HepG2 (cell line): ENCODE measurements at regions not wholly inside any gene's neighbourhood (a gene's known extent, or its start where the extent isn't known, plus 50 kb on each side); places are given as distances from the start of the nearest gene placed in this dataset.

Experiments
- ATAC-seq: fragments of 200-7000 bp; cut with Tn5 transposase; 3 replicates; pipeline ENCODE4 v1.9.1; 2020; ENCODE audit warnings: mild to moderate bottlenecking, moderate library complexity
- BruUV-seq: library from RNA; stranded (reverse); fragments of 400-500 nt; replicated peaks from 2 replicates; lab custom pipeline; 2021; lab: Mats Ljungman, UMichigan
- CTCF ChIA-PET: fragments of 300-600 bp; formaldehyde crosslinking; extraction: SDS; loops from one replicate; lab custom pipeline; 2021; ENCODE audit warnings: low total read pairs, inconsistent platforms, low intra/inter-chr PET ratio; lab: Yijun Ruan, JAX
- POLR2A ChIA-PET: fragments of 350-600 bp; sonication (Branson Sonifier 250); formaldehyde crosslinking; loops from one replicate; lab custom pipeline; 2020; ENCODE audit warnings: antibody characterized with exemption, inconsistent platforms; lab: Yijun Ruan, JAX
- DNase-seq: peaks from one replicate; pipeline ENCODE4 v3.0.0-alpha.2; 2015; ENCODE audit warnings: low spot score
- FAIRE-seq: peaks from 3 replicates; lab custom pipeline; 2011; peaks lifted over from hg19 to GRCh38; lab: Jason Lieb, UNC
- H2AFZ ChIP-seq: one replicate; pipeline ENCODE4 v1.6.1; 2011; ENCODE audit warnings: low read length, inconsistent platforms
- H3K27ac ChIP-seq: fragments of 300-600 bp; 3 replicates; pipeline ENCODE4 v1.8.0; 2011; ENCODE audit warnings: mixed run types, mild to moderate bottlenecking, mixed read lengths, low read length, inconsistent platforms; ENCODE audit not compliant: insufficient read depth; ENCODE audit errors: extremely low read length
- H3K27me3 ChIP-seq, 2 experiments: fragments of 200-600 bp in 1 of 2; 2 replicates in 1 of 2; 3 replicates in 1 of 2; pipeline versions ENCODE4 v1.6.0 to v1.8.0; 2011; ENCODE audit warnings: low read length in 2 of 2, mild to moderate bottlenecking in 2 of 2, moderate library complexity in 2 of 2, inconsistent platforms in 1 of 2; ENCODE audit not compliant: insufficient read depth in 2 of 2, control insufficient read depth in 1 of 2
- H3K36me3 ChIP-seq, 2 experiments: fragments of 200-600 bp in 1 of 2; replicated peaks in 1 of 2; 2 replicates in 1 of 2; 3 replicates in 1 of 2; pipeline versions ENCODE4 v1.5.1 to v1.8.0; 2011; ENCODE audit warnings: low read length in 2 of 2, inconsistent platforms in 1 of 2; ENCODE audit not compliant: insufficient read depth in 2 of 2, control insufficient read depth in 1 of 2
- H3K4me1 ChIP-seq: 2 replicates; pipeline ENCODE4 v1.5.1; 2012; ENCODE audit warnings: low read length, inconsistent platforms; ENCODE audit not compliant: insufficient read depth
- H3K4me2 ChIP-seq: 2 replicates; pipeline ENCODE4 v1.6.0; 2011; ENCODE audit warnings: low read depth, low read length, inconsistent platforms
- H3K4me3 ChIP-seq, 3 experiments: fragments of 200-600 bp in 1 of 3; sonication (generic), shearing (Covaris generic) in 1 of 3; replicated peaks in 1 of 3; 2 replicates each; pipeline ENCODE4 v1.5.1; 2011 to 2016; ENCODE audit warnings: low read length in 3 of 3, inconsistent platforms in 2 of 3, low read depth in 2 of 3, mild to moderate bottlenecking in 2 of 3, control low read depth in 1 of 3, mixed read lengths in 1 of 3; ENCODE audit not compliant: insufficient read depth in 1 of 3
- H3K79me2 ChIP-seq: one replicate; pipeline ENCODE4 v1.6.1; 2011; ENCODE audit warnings: low read length, inconsistent platforms; ENCODE audit not compliant: insufficient read depth
- H3K9ac ChIP-seq: 2 replicates; pipeline ENCODE4 v1.6.0; 2011; ENCODE audit warnings: mild to moderate bottlenecking, low read depth, low read length, inconsistent platforms; ENCODE audit not compliant: insufficient read depth
- H3K9me3 ChIP-seq: 2 replicates; pipeline ENCODE4 v1.5.1; 2012; ENCODE audit warnings: mild to moderate bottlenecking, low read length
- H4K20me1 ChIP-seq: 2 replicates; pipeline ENCODE4 v1.6.0; 2011; ENCODE audit warnings: inconsistent platforms, mild to moderate bottlenecking, low read length, moderate library complexity; ENCODE audit not compliant: insufficient read depth
- AHR ChIP-seq: IDR thresholded peaks from 2 replicates; pipeline ENCODE4 v1.6.1; 2018; ENCODE audit warnings: missing genetic modification reagents, missing compliant biosample characterization
- CC2D1A ChIP-seq: sonication (generic); formaldehyde crosslinking; IDR thresholded peaks from 2 replicates; pipeline ENCODE4 v1.8.1; 2023; ENCODE audit warnings: mild to moderate bottlenecking, missing genetic modification reagents
- DMAP1 ChIP-seq: IDR thresholded peaks from 2 replicates; pipeline ENCODE4 v1.6.1; 2016
- HDAC6 ChIP-seq: fragments of 200-600 bp; sonication (generic); IDR thresholded peaks from 2 replicates; pipeline ENCODE4 v1.7.0; 2017; ENCODE audit warnings: mild to moderate bottlenecking, antibody characterized with exemption, low read length, low read depth
- IKZF4 ChIP-seq: sonication (generic); formaldehyde crosslinking; IDR thresholded peaks from 2 replicates; pipeline ENCODE4 v1.5.1; 2020; ENCODE audit warnings: borderline replicate concordance, mild to moderate bottlenecking, low read depth, missing genetic modification reagents; ENCODE audit errors: not compliant biosample characterization
- KDM6A ChIP-seq: IDR thresholded peaks from 2 replicates; pipeline ENCODE4 v1.6.1; 2016; ENCODE audit warnings: low read depth
- PHB2 ChIP-seq: fragments of 450-650 bp; IDR thresholded peaks from 2 replicates; pipeline ENCODE4 v1.6.1; 2018; ENCODE audit not compliant: partially characterized antibody
- ZFY ChIP-seq: sonication (generic); formaldehyde crosslinking; IDR thresholded peaks from 2 replicates; pipeline ENCODE4 v1.4.0; 2020; ENCODE audit warnings: missing genetic modification reagents
- ZNF264 ChIP-seq: sonication (generic); formaldehyde crosslinking; IDR thresholded peaks from 2 replicates; pipeline ENCODE4 v1.4.0; 2020; ENCODE audit warnings: missing genetic modification reagents
- ZNF337 ChIP-seq: sonication (generic); formaldehyde crosslinking; IDR thresholded peaks from 2 replicates; pipeline ENCODE4 v1.5.1; 2020; ENCODE audit warnings: missing genetic modification reagents, low read depth, mild to moderate bottlenecking, borderline replicate concordance
- ZNF543 ChIP-seq: sonication (generic); formaldehyde crosslinking; IDR thresholded peaks from 2 replicates; pipeline ENCODE4 v1.4.0; 2020; ENCODE audit warnings: mild to moderate bottlenecking, missing genetic modification reagents
- ZNF850 ChIP-seq: sonication (generic); formaldehyde crosslinking; conservative IDR thresholded peaks from 2 replicates; pipeline ENCODE4 v1.9.0; 2021; ENCODE audit warnings: mild to moderate bottlenecking, missing genetic modification reagents
- WGBS: methylation state at CpG from one replicate; pipeline ENCODE4 v1.1.6; 2017; ENCODE audit warnings: low lambda C conversion rate; 5-methylcytosine and 5-hydroxymethylcytosine counted together
- in situ Hi-C: cut with HindIII; loops from 2 replicates; pipeline ENCODE4 v1.10.0; 2017; ENCODE audit warnings: low pct_unique_long_range_greater_than_20kb; ENCODE audit not compliant: extremely low pct_ligation_motif_present
- intact Hi-C: fragments of 100-400 bp; cut with micrococcal nuclease; formaldehyde crosslinking; loops from one replicate; pipeline ENCODE4 v1.10.0; 2022; ENCODE audit not compliant: unreplicated experiment
- TF ChIP-seq, protein P1 (sequence below): sonication (generic); formaldehyde crosslinking; IDR thresholded peaks from 2 replicates; pipeline ENCODE4 v1.4.0; 2020; ENCODE audit warnings: mild to moderate bottlenecking, missing genetic modification reagents
- TF ChIP-seq, protein P2 (sequence below): sonication (generic); formaldehyde crosslinking; conservative IDR thresholded peaks from 2 replicates; pipeline ENCODE4 v1.4.0; 2020; ENCODE audit warnings: missing genetic modification reagents
- TF ChIP-seq, protein P3 (sequence below): sonication (generic); formaldehyde crosslinking; IDR thresholded peaks from 2 replicates; pipeline ENCODE4 v1.8.1; 2023; ENCODE audit warnings: missing genetic modification reagents, mild to moderate bottlenecking, borderline replicate concordance
- TF ChIP-seq, protein P4 (sequence below): sonication (generic); formaldehyde crosslinking; IDR thresholded peaks from 2 replicates; pipeline ENCODE4 v1.8.0; 2022; ENCODE audit warnings: missing genetic modification reagents, mild to moderate bottlenecking, moderate library complexity, borderline replicate concordance

DNA sequence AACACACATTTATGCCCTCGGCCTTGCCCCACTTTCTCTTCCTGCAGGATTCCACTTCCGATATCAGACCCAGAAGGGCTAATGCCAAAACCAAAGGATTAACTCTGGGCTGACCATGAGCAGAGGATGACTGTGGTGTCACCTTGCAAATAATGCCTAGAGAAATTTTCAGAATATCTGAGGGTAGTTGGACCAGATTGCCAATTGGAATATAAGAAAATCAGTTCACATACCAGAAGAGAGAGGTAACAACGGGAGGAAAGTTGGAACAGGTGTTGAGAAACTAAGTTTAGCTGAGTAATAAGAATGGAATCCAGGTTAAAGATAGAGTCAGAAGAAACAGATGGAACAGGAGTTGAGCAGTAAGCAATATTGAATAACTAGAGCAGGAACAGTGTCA is 232.7 kb upstream of the UBE2E3 start (continued):
- TF ChIP-seq, protein P1, sequence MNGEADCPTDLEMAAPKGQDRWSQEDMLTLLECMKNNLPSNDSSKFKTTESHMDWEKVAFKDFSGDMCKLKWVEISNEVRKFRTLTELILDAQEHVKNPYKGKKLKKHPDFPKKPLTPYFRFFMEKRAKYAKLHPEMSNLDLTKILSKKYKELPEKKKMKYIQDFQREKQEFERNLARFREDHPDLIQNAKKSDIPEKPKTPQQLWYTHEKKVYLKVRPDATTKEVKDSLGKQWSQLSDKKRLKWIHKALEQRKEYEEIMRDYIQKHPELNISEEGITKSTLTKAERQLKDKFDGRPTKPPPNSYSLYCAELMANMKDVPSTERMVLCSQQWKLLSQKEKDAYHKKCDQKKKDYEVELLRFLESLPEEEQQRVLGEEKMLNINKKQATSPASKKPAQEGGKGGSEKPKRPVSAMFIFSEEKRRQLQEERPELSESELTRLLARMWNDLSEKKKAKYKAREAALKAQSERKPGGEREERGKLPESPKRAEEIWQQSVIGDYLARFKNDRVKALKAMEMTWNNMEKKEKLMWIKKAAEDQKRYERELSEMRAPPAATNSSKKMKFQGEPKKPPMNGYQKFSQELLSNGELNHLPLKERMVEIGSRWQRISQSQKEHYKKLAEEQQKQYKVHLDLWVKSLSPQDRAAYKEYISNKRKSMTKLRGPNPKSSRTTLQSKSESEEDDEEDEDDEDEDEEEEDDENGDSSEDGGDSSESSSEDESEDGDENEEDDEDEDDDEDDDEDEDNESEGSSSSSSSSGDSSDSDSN (CRISPR knock-in tag): no peak
- TF ChIP-seq, protein P2, sequence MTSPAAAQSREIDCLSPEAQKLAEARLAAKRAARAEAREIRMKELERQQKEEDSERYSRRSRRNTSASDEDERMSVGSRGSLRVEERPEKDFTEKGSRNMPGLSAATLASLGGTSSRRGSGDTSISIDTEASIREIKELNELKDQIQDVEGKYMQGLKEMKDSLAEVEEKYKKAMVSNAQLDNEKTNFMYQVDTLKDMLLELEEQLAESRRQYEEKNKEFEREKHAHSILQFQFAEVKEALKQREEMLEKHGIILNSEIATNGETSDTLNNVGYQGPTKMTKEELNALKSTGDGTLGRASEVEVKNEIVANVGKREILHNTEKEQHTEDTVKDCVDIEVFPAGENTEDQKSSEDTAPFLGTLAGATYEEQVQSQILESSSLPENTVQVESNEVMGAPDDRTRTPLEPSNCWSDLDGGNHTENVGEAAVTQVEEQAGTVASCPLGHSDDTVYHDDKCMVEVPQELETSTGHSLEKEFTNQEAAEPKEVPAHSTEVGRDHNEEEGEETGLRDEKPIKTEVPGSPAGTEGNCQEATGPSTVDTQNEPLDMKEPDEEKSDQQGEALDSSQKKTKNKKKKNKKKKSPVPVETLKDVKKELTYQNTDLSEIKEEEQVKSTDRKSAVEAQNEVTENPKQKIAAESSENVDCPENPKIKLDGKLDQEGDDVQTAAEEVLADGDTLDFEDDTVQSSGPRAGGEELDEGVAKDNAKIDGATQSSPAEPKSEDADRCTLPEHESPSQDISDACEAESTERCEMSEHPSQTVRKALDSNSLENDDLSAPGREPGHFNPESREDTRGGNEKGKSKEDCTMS (CRISPR knock-in tag): no peak

DNA sequence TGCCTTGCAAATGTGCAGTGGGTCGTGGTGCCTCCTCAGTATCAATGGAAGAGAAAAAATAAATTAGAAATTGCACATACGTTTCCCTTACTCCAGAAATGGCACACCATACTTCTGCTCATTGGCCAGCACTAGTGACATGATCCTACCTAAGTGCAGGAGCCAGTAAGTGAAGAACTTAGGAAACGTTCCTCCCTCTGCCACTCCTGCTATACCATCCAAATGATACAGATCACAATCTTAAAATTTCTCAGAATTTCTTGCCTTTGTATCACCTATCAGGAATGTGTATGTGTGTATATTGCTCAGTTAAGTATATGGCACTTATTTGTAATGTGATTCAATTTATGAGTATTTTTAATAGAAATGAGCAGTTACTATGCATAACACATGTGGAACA is 237.0 kb upstream of the UBE2E3 start:
- DNase-seq: no peak
- CTCF ChIA-PET: no interaction called here
- Histone ChIP-seq H3K4me2 (no peak overlapping the region), H3K27ac (no peak overlapping the region), H3K9me3 (no peaks in the 10 kb centered on the region), H2AFZ (no peak overlapping the region), H3K4me1 (peaks cover 14% of the 10 kb centered on the region), H3K9ac (no peak overlapping the region), H4K20me1 (no peaks in the 10 kb centered on the region), H3K27me3 (no peaks in the 10 kb centered on the region), H3K4me3 (no peak overlapping the region), H3K36me3 (no peaks in the 10 kb centered on the region), H3K79me2 (no peaks in the 10 kb centered on the region)
- no TSS peak for BruUV-seq
- 4% methylated on average over 3 of the region's 3 CpGs for WGBS
- POLR2A ChIA-PET: no interaction called here
- no peak for FAIRE-seq
- intact Hi-C loops (loop anchor here (5.0 kb wide), 1 partner anchor 239 kb away; the partner anchor contains the start of gene UBE2E3), in situ Hi-C loops (no loop called here)
- no peak for ATAC-seq
- no peak for TF ChIP-seq KDM6A (CRISPR knock-in tag)
- no peak for TF ChIP-seq HDAC6
- TF ChIP-seq AHR (CRISPR knock-in tag): no peak
- TF ChIP-seq ZNF850 (CRISPR knock-in tag): no peak
- no peak for TF ChIP-seq ZNF543 (CRISPR knock-in tag)
- TF ChIP-seq, protein P3, sequence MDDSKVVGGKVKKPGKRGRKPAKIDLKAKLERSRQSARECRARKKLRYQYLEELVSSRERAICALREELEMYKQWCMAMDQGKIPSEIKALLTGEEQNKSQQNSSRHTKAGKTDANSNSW (CRISPR knock-in tag): no peak
- TF ChIP-seq, protein P4, sequence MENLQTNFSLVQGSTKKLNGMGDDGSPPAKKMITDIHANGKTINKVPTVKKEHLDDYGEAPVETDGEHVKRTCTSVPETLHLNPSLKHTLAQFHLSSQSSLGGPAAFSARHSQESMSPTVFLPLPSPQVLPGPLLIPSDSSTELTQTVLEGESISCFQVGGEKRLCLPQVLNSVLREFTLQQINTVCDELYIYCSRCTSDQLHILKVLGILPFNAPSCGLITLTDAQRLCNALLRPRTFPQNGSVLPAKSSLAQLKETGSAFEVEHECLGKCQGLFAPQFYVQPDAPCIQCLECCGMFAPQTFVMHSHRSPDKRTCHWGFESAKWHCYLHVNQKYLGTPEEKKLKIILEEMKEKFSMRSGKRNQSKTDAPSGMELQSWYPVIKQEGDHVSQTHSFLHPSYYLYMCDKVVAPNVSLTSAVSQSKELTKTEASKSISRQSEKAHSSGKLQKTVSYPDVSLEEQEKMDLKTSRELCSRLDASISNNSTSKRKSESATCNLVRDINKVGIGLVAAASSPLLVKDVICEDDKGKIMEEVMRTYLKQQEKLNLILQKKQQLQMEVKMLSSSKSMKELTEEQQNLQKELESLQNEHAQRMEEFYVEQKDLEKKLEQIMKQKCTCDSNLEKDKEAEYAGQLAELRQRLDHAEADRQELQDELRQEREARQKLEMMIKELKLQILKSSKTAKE (CRISPR knock-in tag): no peak
- no peak for TF ChIP-seq CC2D1A
- TF ChIP-seq ZNF337: no peak
- TF ChIP-seq ZFY (CRISPR knock-in tag): no peak
- TF ChIP-seq DMAP1 (CRISPR knock-in tag): no peak
- no peak for TF ChIP-seq ZNF264
- TF ChIP-seq PHB2: no peak
- no peak for TF ChIP-seq IKZF4
